Colonic mucosa (tissue), 4 donors: ENCODE measurements at regions not wholly inside any gene's neighbourhood (a gene's known extent, or its start where the extent isn't known, plus 50 kb on each side); places are given as distances from the start of the nearest gene placed in this dataset.

Source experiments
- DNase-seq: peaks from one replicate; pipeline ENCODE4 v3.0.0-alpha.2; 2020
- H3K27ac ChIP-seq: fragments of 200-600 bp; one replicate; pipeline ENCODE4 v1.8.0; 2021
- H3K27me3 ChIP-seq: fragments of 200-600 bp; one replicate; pipeline ENCODE4 v1.8.0; 2021
- H3K36me3 ChIP-seq: fragments of 200-600 bp; one replicate; pipeline ENCODE4 v1.8.0; 2021
- H3K4me1 ChIP-seq: fragments of 200-600 bp; one replicate; pipeline ENCODE4 v1.8.0; 2021; ENCODE audit warnings: mild to moderate bottlenecking
- H3K4me3 ChIP-seq: fragments of 200-600 bp; one replicate; pipeline ENCODE4 v1.8.0; 2021
- H3K9ac ChIP-seq, 2 donors: one replicate each; pipeline ENCODE4 v1.7.0; 2013; ENCODE audit warnings: control low read depth in 2 of 2, low read depth in 2 of 2, low read length in 2 of 2
- H3K9me3 ChIP-seq: fragments of 200-600 bp; one replicate; pipeline ENCODE4 v1.8.0; 2021
- intact Hi-C: fragments of 100-400 bp; cut with DNase I; formaldehyde crosslinking; loops from one replicate; pipeline ENCODE4 v1.14.1; 2022
- TF ChIP-seq, protein P1 (sequence below): fragments of 200-600 bp; IDR thresholded peaks from one replicate; pipeline ENCODE4 v1.8.0; 2022; ENCODE audit warnings: antibody characterized with exemption, mild to moderate bottlenecking
- donor health status: healthy.
- donor health status: DM: no; HTN: no; CAD: no.
- donor health status: DM: no; HTN: no; CAD: no.

DNA sequence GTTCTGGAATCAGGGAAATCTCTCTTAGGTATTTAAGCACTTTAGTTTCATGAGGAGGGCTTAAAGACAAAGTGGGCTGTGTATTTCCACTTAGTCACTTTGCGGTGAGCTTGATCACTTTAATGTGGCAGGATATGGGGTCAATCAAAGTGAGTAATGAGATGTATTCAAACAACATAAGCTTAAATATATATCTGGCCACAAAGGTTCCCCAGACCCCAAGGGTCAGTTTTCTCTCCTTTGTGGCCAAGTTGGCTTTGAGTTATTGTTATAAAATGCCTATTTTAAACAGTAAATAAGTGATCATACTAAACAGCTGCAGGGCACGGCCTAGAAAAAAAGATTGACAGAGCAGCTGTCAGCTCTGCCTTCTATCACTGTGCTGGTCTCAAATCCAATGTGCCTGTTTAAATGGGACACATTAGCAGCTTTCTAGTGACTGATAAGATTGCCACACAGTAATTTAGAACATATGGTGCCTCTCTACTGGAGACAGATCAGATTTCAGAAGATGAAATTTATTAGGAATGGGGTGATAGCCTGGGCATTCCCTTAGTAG lies 363.9 kb downstream of the AGTPBP1 start:
- H3K4me3 ChIP-seq, result no peak overlapping the region
- TF ChIP-seq, protein P1, sequence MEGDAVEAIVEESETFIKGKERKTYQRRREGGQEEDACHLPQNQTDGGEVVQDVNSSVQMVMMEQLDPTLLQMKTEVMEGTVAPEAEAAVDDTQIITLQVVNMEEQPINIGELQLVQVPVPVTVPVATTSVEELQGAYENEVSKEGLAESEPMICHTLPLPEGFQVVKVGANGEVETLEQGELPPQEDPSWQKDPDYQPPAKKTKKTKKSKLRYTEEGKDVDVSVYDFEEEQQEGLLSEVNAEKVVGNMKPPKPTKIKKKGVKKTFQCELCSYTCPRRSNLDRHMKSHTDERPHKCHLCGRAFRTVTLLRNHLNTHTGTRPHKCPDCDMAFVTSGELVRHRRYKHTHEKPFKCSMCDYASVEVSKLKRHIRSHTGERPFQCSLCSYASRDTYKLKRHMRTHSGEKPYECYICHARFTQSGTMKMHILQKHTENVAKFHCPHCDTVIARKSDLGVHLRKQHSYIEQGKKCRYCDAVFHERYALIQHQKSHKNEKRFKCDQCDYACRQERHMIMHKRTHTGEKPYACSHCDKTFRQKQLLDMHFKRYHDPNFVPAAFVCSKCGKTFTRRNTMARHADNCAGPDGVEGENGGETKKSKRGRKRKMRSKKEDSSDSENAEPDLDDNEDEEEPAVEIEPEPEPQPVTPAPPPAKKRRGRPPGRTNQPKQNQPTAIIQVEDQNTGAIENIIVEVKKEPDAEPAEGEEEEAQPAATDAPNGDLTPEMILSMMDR, result no peak
- H3K36me3 ChIP-seq, result no peaks in the 10 kb centered on the region
- no peaks in the 10 kb centered on the region for H3K4me1 ChIP-seq
- no peaks in the 10 kb centered on the region for H3K27me3 ChIP-seq
- no peak for DNase-seq
- H3K27ac ChIP-seq, result no peak overlapping the region
- intact Hi-C loops, result loop anchor here (10.0 kb wide), 1 partner anchor 903 kb away; no protein-coding TSS in a partner anchor
- H3K9me3 ChIP-seq, result no peaks in the 10 kb centered on the region
- no peak overlapping the region for H3K9ac ChIP-seq

GRCh38 chr9:85368781-85369180 lies 373.0 kb downstream of the AGTPBP1 start:
- no peak overlapping the region for H3K27ac ChIP-seq
- no peaks in the 10 kb centered on the region for H3K27me3 ChIP-seq
- intact Hi-C loops, result no loop called here
- no peaks in the 10 kb centered on the region for H3K4me1 ChIP-seq
- H3K9me3 ChIP-seq, result no peaks in the 10 kb centered on the region
- no peak overlapping the region for H3K9ac ChIP-seq
- DNase-seq, result no peak
- H3K4me3 ChIP-seq, result no peak overlapping the region
- TF ChIP-seq, protein P1, result no peak
- H3K36me3 ChIP-seq, result no peaks in the 10 kb centered on the region

- no peak for DNase-seq
- TF ChIP-seq, protein P1, result no peak
- H3K4me1 ChIP-seq, result no peaks in the 10 kb centered on the region
- H3K9ac ChIP-seq, result no peak overlapping the region
- H3K27me3 ChIP-seq, result no peaks in the 10 kb centered on the region
- H3K27ac ChIP-seq, result no peak overlapping the region
- intact Hi-C loops, result no loop called here
- no peaks in the 10 kb centered on the region for H3K36me3 ChIP-seq
- H3K4me3 ChIP-seq, result no peak overlapping the region
- no peaks in the 10 kb centered on the region for H3K9me3 ChIP-seq
These were observed 382.6 kb downstream of the AGTPBP1 start for GRCh38 chr9:85359161-85359560.

- no peaks in the 10 kb centered on the region for H3K4me1 ChIP-seq
- TF ChIP-seq, protein P1, result no peak
- H3K27me3 ChIP-seq, result no peaks in the 10 kb centered on the region
- intact Hi-C loops, result no loop called here
- H3K9me3 ChIP-seq, result no peaks in the 10 kb centered on the region
- no peak overlapping the region for H3K9ac ChIP-seq
- no peak overlapping the region for H3K27ac ChIP-seq
- H3K36me3 ChIP-seq, result no peaks in the 10 kb centered on the region
- no peak for DNase-seq
- no peak overlapping the region for H3K4me3 ChIP-seq
These were observed 392.7 kb downstream of the AGTPBP1 start for GRCh38 chr9:85349046-85349445.

GRCh38 chr9:85347541-85347940 lies 394.2 kb downstream of the AGTPBP1 start:
- Histone ChIP-seq H3K4me3 (no peak overlapping the region), H3K27me3 (no peaks in the 10 kb centered on the region), H3K4me1 (no peaks in the 10 kb centered on the region), H3K36me3 (no peaks in the 10 kb centered on the region), H3K9ac (no peak overlapping the region), H3K9me3 (no peaks in the 10 kb centered on the region), H3K27ac (no peak overlapping the region)
- no peak for DNase-seq
- intact Hi-C loops, result no loop called here
- TF ChIP-seq, protein P1, result no peak
